ENCODE measurements at regions not wholly inside any gene's neighbourhood (a gene's known extent, or its start where the extent isn't known, plus 50 kb on each side); places are given as distances from the start of the nearest gene placed in this dataset.
"Not testable (repeated sequence)": the region's sequence is repeated elsewhere in the genome, so short reads cannot be mapped to it uniquely, and the experiment has no call there.

- not testable (repeated sequence) for TF ChIP-seq POLR2A, CTCF (IDR thresholded peaks at IDR 0.05)
Measured at GRCh38 chr16:18162293-18162692, 174.2 kb downstream of the NPIPA8 start.

All from ovary (tissue), 3 donors.